Body of pancreas (tissue), 4 donors: ENCODE measurements at regions not wholly inside any gene's neighbourhood (a gene's known extent, or its start where the extent isn't known, plus 50 kb on each side); places are given as distances from the start of the nearest gene placed in this dataset.

Source experiments
- ATAC-seq: fragments of 150-250 bp; one replicate; pipeline ENCODE4 v1.9.1; 2016
- DNase-seq, 4 donors: peaks; one replicate each; pipeline ENCODE4 v3.0.0-alpha.2; 2019
- H3K27ac ChIP-seq, 4 donors: fragments of 200-600 bp; sonication (generic); 1 replicate in 3 of 4; 2 replicates in 1 of 4; pipeline versions ENCODE4 v1.5.1 to v1.6.1; 2016 to 2019; ENCODE audit warnings: mild to moderate bottlenecking in 1 of 4, mixed read lengths in 1 of 4, moderate library complexity in 1 of 4
- H3K27me3 ChIP-seq, 2 donors: fragments of 200-600 bp; sonication (generic); one replicate each; pipeline ENCODE4 v1.6.0; 2016; ENCODE audit warnings: mild to moderate bottlenecking in 1 of 2
- H3K36me3 ChIP-seq, 2 donors: fragments of 200-600 bp; sonication (generic); replicated peaks in 1 of 2; 2 replicates each; pipeline ENCODE4 v1.5.1; 2016; ENCODE audit warnings: low read depth in 2 of 2; ENCODE audit not compliant: insufficient read depth in 1 of 2
- H3K4me1 ChIP-seq: fragments of 200-600 bp; sonication (generic); one replicate; pipeline ENCODE4 v1.6.0; 2016
- H3K4me3 ChIP-seq, 2 donors: fragments of 200-600 bp; sonication (generic); 1 replicate in 1 of 2; 2 replicates in 1 of 2; pipeline ENCODE4 v1.5.1; 2016 to 2019
- H3K9me3 ChIP-seq, 3 donors: fragments of 200-600 bp; sonication (generic); 1 replicate in 2 of 3; 2 replicates in 1 of 3; pipeline ENCODE4 v1.5.1; 2016
- POLR2A ChIP-seq, 3 donors: fragments of 450-650 bp; IDR thresholded peaks; one replicate each; pipeline ENCODE4 v1.6.1; 2016; ENCODE audit warnings: antibody characterized with exemption in 3 of 3, mild to moderate bottlenecking in 2 of 3
- WGBS, 2 donors: methylation state at CpG; one replicate each; pipeline ENCODE4 v1.1.5; 2017; 5-methylcytosine and 5-hydroxymethylcytosine counted together
- intact Hi-C: fragments of 100-400 bp; cut with DNase I; formaldehyde crosslinking; loops from one replicate; pipeline ENCODE4 v1.15.1; 2023
- TF ChIP-seq, protein P1 (sequence below), 7 experiments: fragments of 450-650 bp in 4 of 7; fragments of 200-600 bp in 3 of 7; sonication (generic) in 3 of 7; IDR thresholded peaks; one replicate each; pipeline ENCODE4 v1.5.1; 2016 to 2019; ENCODE audit warnings: antibody characterized with exemption in 7 of 7

DNA sequence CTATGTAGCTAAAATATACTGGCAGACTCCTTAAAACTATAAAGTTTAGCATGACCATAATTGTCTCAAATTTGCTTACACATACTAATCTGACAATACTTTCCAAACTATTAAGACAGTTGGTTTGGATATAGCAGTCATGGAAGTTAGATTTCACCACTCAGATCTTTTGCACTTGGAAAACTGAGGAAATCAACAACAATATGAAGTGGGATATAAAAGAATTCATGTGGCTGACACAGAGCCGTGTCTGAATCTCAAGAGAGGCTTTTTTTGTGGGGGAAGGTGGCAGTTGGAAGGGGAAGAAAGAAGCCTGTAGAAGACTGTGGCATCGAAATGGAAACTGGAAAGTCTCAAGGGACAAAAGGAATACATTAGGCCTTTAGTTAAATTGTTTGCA, 166.6 kb upstream of the FLRT2 start:
- H3K4me1 ChIP-seq = no peaks in the 10 kb centered on the region
- DNase-seq (no peak), ATAC-seq (no peak)
- no peaks in the 10 kb centered on the region for H3K9me3 ChIP-seq
- H3K27me3 ChIP-seq = no peaks in the 10 kb centered on the region
- no peak overlapping the region for H3K27ac ChIP-seq
- intact Hi-C loops = no loop called here
- H3K4me3 ChIP-seq = no peak overlapping the region
- no peaks in the 10 kb centered on the region for H3K36me3 ChIP-seq
- TF ChIP-seq, protein P1, sequence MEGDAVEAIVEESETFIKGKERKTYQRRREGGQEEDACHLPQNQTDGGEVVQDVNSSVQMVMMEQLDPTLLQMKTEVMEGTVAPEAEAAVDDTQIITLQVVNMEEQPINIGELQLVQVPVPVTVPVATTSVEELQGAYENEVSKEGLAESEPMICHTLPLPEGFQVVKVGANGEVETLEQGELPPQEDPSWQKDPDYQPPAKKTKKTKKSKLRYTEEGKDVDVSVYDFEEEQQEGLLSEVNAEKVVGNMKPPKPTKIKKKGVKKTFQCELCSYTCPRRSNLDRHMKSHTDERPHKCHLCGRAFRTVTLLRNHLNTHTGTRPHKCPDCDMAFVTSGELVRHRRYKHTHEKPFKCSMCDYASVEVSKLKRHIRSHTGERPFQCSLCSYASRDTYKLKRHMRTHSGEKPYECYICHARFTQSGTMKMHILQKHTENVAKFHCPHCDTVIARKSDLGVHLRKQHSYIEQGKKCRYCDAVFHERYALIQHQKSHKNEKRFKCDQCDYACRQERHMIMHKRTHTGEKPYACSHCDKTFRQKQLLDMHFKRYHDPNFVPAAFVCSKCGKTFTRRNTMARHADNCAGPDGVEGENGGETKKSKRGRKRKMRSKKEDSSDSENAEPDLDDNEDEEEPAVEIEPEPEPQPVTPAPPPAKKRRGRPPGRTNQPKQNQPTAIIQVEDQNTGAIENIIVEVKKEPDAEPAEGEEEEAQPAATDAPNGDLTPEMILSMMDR (IDR thresholded peaks at IDR 0.05) = no peak
- 78 to 82% methylated on average over 2 of the region's 2 CpGs for WGBS, 2 donors

DNA sequence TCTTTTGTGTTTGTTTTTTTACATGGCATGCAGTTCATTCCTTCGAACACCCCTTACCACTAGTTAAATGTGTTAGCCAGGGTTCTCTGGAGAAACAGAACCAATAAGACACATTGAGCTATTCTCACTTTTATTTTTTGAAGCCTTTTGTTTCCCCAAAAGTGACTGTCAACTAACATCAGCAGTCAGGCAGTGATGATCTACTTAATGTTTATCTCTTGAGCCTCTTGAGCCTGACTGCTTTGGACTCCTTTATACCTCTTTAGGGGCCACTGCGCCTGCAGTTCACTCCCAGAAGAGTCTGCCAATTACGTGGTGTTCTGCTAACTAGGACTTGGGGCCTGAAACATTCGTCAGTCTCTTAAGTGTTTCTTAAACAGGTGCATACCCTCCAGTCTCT, 163.7 kb upstream of the FLRT2 start:
- no peak for TF ChIP-seq POLR2A (IDR thresholded peaks at IDR 0.05)
- TF ChIP-seq, protein P1 (IDR thresholded peaks at IDR 0.05) = no peak
- Histone ChIP-seq H3K4me1 (no peaks in the 10 kb centered on the region), H3K9me3 (no peaks in the 10 kb centered on the region), H3K27me3 (no peaks in the 10 kb centered on the region), H3K36me3 (no peaks in the 10 kb centered on the region), H3K4me3 (no peak overlapping the region), H3K27ac (no peak overlapping the region)
- 93 to 94% methylated on average over 4 of the region's 4 CpGs for WGBS, 2 donors
- no peak for DNase-seq
- no peak for ATAC-seq
- intact Hi-C loops = no loop called here

DNA sequence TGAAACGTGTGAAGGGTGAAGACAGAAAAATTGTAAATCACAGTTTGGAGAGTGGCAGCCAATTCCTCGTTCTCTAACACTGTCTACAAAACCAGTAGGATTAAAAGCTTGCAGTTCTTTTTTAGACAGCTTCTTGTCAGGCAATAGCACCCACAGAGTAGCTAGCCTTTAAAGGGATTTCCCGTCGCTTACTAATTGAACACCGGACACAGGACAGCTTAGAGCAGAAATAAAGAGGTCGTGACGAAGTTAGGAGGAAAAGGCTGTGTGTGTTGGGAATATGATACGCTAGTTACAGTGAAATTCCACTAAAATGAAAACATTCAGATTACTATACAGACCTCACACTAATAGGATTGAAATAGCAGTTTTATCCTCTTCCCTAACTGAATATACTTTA, 149.1 kb upstream of the FLRT2 start:
- H3K27me3 ChIP-seq = no peaks in the 10 kb centered on the region
- no peak overlapping the region for H3K27ac ChIP-seq
- intact Hi-C loops = no loop called here
- WGBS, 2 donors = 84 to 87% methylated on average over 8 of the region's 8 CpGs
- no peak overlapping the region for H3K4me3 ChIP-seq
- H3K36me3 ChIP-seq = no peaks in the 10 kb centered on the region
- no peaks in the 10 kb centered on the region for H3K9me3 ChIP-seq
- ATAC-seq = no peak
- no peaks in the 10 kb centered on the region for H3K4me1 ChIP-seq
- TF ChIP-seq, protein P1 (IDR thresholded peaks at IDR 0.05) = no peak
- no peak for TF ChIP-seq POLR2A (IDR thresholded peaks at IDR 0.05)
- DNase-seq = no peak

DNA sequence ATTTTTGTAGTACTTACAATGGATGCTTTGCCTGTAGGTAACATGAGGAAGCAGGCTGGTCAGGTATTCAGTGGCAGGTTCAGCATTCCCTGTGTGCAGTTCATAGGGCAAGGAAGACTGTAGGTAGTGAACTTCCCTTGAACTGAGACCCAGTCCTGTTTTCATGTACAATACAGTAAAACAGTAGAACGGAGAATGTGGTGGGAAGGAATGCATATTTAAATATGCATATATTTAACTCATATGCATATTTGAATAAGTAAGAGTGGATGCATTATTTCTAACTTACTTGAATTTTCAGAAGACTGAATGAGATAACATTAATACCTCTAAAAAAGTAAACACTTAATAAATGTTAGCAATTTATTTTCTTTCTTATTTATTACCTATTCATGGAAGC, 147.6 kb upstream of the FLRT2 start:
- no peak for TF ChIP-seq POLR2A (IDR thresholded peaks at IDR 0.05)
- TF ChIP-seq, protein P1 (IDR thresholded peaks at IDR 0.05) = no peak
- DNase-seq (no peak), ATAC-seq (no peak)
- Histone ChIP-seq H3K9me3 (no peaks in the 10 kb centered on the region), H3K27me3 (no peaks in the 10 kb centered on the region), H3K4me3 (no peak overlapping the region), H3K36me3 (no peaks in the 10 kb centered on the region), H3K27ac (no peak overlapping the region), H3K4me1 (no peaks in the 10 kb centered on the region)
- intact Hi-C loops = no loop called here
- WGBS, 2 donors = 94 to 95% methylated on average over 1 of the region's 1 CpG

DNA sequence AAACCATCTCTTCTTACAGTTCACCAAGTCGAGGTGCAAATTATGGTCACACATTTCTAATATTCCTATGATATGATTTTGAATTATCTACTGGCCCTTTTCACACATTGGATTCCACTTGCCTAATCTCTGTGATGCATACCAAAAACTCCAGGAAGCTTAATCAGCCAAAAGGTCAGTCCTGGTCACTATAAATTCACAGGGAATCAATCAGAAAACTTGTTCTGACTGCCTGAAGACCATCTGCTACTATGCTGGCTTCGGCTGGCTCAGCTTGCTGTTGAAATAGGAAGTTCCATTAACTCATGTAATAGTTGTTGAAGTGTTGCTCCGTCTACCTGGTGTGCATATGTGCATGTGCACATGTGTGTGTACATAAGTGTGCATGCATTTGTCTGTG, 142.8 kb upstream of the FLRT2 start:
- DNase-seq (no peak), ATAC-seq (no peak)
- intact Hi-C loops = no loop called here
- no peaks in the 10 kb centered on the region for H3K4me1 ChIP-seq
- H3K4me3 ChIP-seq = no peak overlapping the region
- WGBS, 2 donors = 74 to 80% methylated on average over 3 of the region's 3 CpGs
- H3K9me3 ChIP-seq = no peaks in the 10 kb centered on the region
- H3K27me3 ChIP-seq = no peaks in the 10 kb centered on the region
- H3K27ac ChIP-seq = no peak overlapping the region
- no peaks in the 10 kb centered on the region for H3K36me3 ChIP-seq
- TF ChIP-seq POLR2A (IDR thresholded peaks at IDR 0.05) = no peak
- TF ChIP-seq, protein P1 (IDR thresholded peaks at IDR 0.05) = no peak
